ENCODE measurements at regions not wholly inside any gene's neighbourhood (a gene's known extent, or its start where the extent isn't known, plus 50 kb on each side); places are given as distances from the start of the nearest gene placed in this dataset.
"Not testable (repeated sequence)": the region's sequence is repeated elsewhere in the genome, so short reads cannot be mapped to it uniquely, and the experiment has no call there.

DNA sequence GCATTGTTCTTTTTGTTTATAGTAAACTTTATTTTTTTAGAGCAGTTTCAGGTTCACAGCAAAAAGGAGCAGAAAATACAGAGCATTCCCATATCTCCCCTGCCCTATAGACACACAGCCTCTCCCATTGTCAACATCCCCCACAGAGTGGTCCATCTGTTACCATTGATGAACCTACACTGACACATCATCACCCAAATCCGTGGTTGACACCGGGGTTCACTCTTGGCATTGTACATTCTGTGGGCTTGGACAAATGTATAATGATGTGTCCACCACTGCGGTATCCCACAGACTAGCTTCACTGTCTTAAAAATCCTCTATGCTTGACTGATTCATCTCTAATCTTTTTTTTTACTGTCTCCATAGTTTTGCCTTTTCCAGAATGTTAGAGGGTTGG, 120.7 kb upstream of the SPATA31C2 start:
- Histone ChIP-seq H3K4me3 (ENCODE audit: low read depth, low read length) (no peak overlapping the region), H3K36me3 (no peaks in the 10 kb centered on the region), H3K27ac (no peak overlapping the region), H3K9me3 (ENCODE audit: severe bottlenecking) (no peaks in the 10 kb centered on the region), H3K27me3 (ENCODE audit: insufficient read depth, low read depth, severe bottlenecking) (no peaks in the 10 kb centered on the region)
- DNase-seq, result no peak
- TF ChIP-seq, protein P1, sequence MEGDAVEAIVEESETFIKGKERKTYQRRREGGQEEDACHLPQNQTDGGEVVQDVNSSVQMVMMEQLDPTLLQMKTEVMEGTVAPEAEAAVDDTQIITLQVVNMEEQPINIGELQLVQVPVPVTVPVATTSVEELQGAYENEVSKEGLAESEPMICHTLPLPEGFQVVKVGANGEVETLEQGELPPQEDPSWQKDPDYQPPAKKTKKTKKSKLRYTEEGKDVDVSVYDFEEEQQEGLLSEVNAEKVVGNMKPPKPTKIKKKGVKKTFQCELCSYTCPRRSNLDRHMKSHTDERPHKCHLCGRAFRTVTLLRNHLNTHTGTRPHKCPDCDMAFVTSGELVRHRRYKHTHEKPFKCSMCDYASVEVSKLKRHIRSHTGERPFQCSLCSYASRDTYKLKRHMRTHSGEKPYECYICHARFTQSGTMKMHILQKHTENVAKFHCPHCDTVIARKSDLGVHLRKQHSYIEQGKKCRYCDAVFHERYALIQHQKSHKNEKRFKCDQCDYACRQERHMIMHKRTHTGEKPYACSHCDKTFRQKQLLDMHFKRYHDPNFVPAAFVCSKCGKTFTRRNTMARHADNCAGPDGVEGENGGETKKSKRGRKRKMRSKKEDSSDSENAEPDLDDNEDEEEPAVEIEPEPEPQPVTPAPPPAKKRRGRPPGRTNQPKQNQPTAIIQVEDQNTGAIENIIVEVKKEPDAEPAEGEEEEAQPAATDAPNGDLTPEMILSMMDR (IDR thresholded peaks at IDR 0.05; ENCODE audit: low read depth, low read length), result no peak

DNA sequence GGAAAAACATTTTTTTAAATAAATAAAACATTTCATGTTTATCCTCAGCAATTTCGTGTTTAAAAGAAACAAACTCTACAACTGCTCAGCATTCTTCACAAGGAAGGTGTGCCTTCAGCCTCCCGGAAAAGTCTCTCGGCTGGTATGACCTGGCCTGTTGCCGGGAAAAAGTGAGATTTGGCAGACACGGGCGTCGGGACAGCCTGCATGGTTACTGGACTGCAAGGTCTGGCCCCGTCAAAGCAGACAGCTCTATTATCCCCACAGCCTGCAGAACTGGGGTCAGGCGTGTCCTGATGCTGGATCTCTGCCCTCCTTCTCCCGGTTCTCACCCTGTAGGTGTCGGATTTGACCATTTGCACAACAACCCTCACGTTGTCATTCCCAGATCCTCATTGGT, 120.3 kb upstream of the SPATA31C2 start:
- H3K27me3 ChIP-seq (ENCODE audit: insufficient read depth, low read depth, severe bottlenecking), result no peaks in the 10 kb centered on the region
- DNase-seq, result no peak
- H3K4me3 ChIP-seq (ENCODE audit: low read depth, low read length), result no peak overlapping the region
- no peaks in the 10 kb centered on the region for H3K36me3 ChIP-seq
- H3K9me3 ChIP-seq (ENCODE audit: severe bottlenecking), result no peaks in the 10 kb centered on the region
- no peak overlapping the region for H3K27ac ChIP-seq
- TF ChIP-seq, protein P1 (IDR thresholded peaks at IDR 0.05; ENCODE audit: low read depth, low read length), result no peak

DNA sequence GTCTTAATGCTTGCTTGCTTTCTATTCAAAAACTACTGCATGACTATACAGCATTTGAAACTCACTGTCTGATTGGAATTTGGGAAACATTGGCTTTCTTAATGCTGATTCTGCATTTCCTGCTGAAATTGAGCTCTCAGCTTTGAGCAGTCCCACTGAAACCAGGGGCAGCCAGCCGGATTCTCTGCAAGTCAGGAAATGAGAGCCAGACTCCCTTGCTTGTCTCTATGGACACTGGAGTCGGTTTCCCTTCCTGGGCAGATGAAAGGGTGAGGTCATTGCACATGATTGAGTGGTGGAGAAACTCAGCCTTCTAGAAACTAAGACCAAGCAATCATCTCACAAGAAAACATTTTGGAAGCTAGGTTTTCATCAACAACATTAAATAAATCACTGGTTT, 119.7 kb upstream of the SPATA31C2 start:
- Histone ChIP-seq H3K27ac (no peak overlapping the region), H3K4me3 (ENCODE audit: low read depth, low read length) (no peak overlapping the region), H3K27me3 (ENCODE audit: insufficient read depth, low read depth, severe bottlenecking) (no peaks in the 10 kb centered on the region), H3K9me3 (ENCODE audit: severe bottlenecking) (no peaks in the 10 kb centered on the region), H3K36me3 (no peaks in the 10 kb centered on the region)
- DNase-seq, result no peak
- TF ChIP-seq, protein P1 (IDR thresholded peaks at IDR 0.05; ENCODE audit: low read depth, low read length), result no peak

DNA sequence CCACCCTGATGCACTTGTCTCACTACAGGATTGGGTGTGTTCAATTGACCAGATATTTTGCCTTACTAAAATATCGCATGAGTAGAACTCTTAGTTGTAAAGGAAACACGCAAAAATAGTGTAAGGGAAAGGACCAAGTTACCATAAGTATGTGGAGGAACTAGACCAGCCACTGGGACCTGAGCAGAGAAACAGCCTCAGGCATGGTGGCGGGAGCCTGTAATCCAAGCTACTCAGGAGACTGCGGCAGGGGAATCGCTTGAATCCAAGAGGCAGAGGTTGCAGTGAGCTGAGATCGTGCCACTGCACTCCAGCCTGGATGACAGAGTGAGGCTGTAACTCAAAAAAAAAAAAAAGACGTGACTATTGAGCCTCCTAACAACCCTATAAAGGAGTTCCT, 117.9 kb upstream of the SPATA31C2 start:
- H3K4me3 ChIP-seq (ENCODE audit: low read depth, low read length), result no peak overlapping the region
- H3K36me3 ChIP-seq, result no peaks in the 10 kb centered on the region
- H3K27me3 ChIP-seq (ENCODE audit: insufficient read depth, low read depth, severe bottlenecking), result no peaks in the 10 kb centered on the region
- DNase-seq, result no peak
- peaks cover 16% of the 10 kb centered on the region for H3K9me3 ChIP-seq (ENCODE audit: severe bottlenecking)
- H3K27ac ChIP-seq, result no peak overlapping the region
- TF ChIP-seq, protein P1 (IDR thresholded peaks at IDR 0.05; ENCODE audit: low read depth, low read length), result no peak

DNA sequence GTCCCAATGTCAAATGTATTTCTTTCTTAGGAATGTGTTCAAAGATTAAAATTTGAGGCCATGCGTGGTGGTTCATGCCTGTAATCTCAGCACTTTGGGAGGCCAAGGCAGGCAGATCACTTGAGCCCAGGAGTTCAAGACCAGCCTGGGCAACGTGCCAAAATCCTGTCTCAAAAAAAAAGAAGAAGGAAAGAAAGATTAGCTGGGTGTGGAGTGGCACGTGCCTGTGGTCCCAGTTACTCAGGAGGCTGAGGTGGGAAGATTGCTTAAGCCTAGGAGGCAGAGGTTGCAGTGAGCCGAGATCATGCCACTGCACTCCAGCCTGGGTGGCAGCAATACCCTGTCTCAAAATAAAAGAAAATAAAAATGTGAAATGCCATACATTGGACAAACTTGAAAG, 117.5 kb upstream of the SPATA31C2 start:
- not testable (repeated sequence) for DNase-seq; H3K27me3 ChIP-seq (ENCODE audit: insufficient read depth, low read depth, severe bottlenecking); H3K4me3 ChIP-seq (ENCODE audit: low read depth, low read length); H3K36me3 ChIP-seq; H3K27ac ChIP-seq
- peaks cover 17% of the 10 kb centered on the region for H3K9me3 ChIP-seq (ENCODE audit: severe bottlenecking)

DNA sequence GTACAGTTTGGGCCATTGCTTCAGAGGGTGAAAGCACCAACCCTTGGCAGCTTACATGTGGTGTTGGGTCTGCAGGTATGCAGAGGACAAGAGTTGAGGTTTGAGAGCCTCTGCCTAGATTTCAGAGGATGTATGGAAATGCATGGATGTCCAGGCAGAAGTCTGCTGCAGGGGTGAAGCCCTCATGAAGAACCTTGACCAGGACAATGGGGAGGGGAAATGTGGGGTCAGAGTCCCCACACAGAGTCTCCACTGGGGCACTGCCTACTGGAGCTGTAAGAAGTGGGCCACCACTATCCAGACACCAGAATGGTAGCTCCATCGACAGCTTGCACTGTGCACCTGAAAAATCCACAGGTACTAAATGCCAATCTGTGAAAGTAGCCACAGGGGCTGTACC, 113.6 kb upstream of the SPATA31C2 start:
- TF ChIP-seq, protein P1 (IDR thresholded peaks at IDR 0.05; ENCODE audit: low read depth, low read length), result no peak
- H3K36me3 ChIP-seq, result no peaks in the 10 kb centered on the region
- H3K27ac ChIP-seq, result no peak overlapping the region
- H3K9me3 ChIP-seq (ENCODE audit: severe bottlenecking), result peaks cover 17% of the 10 kb centered on the region
- H3K27me3 ChIP-seq (ENCODE audit: insufficient read depth, low read depth, severe bottlenecking), result no peaks in the 10 kb centered on the region
- no peak for DNase-seq
- H3K4me3 ChIP-seq (ENCODE audit: low read depth, low read length), result no peak overlapping the region
